GM21576 (cell line): ENCODE measurements at regions not wholly inside any gene's neighbourhood (a gene's known extent, or its start where the extent isn't known, plus 50 kb on each side); places are given as distances from the start of the nearest gene placed in this dataset.

ENCODE experiments used
- ATAC-seq: cut with Tn5 transposase; IDR thresholded peaks from one replicate; pipeline ENCODE4 v1.9.1; 2021; ENCODE audit warnings: mild to moderate bottlenecking, moderate library complexity; ENCODE audit not compliant: unreplicated experiment

DNA sequence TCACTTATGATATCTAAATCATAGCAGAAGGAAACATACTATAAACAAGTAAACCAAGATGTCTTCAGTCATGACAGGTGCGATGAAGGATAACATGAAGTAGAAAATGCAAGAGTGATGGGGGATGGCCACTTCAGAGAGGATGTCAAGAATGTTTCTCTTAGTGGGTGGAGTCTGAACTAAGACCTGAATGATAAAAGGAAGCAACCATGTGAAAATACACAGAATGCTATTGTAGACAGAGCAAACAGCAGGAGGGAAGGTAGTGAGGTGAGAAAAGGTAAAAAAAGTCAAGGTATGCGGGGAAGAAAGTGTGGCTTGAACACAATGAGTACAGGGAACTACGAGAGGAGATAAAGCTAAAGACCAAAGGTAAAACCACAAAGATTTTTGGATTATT lies 341.6 kb downstream of the FBXO15 start:
- ATAC-seq, result no peak

DNA sequence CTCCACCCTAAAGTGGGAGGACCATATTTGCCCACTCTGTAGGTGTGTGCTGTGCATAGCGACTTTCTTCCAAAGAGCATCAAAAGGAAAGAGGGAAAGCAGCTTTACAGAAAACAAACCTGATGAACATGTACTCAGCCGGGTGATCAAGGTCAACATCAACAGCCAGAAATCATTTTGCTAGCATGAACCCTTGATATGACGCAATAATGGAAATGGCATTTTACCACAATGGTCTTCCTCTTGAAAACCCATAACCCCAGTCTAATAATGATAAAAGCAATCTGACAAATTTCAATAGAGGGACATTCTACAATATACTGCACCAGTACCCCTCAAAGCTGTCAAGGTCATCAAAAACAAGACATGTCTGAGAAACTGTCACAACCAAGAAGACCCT lies 350.2 kb downstream of the FBXO15 start:
- no peak for ATAC-seq

DNA sequence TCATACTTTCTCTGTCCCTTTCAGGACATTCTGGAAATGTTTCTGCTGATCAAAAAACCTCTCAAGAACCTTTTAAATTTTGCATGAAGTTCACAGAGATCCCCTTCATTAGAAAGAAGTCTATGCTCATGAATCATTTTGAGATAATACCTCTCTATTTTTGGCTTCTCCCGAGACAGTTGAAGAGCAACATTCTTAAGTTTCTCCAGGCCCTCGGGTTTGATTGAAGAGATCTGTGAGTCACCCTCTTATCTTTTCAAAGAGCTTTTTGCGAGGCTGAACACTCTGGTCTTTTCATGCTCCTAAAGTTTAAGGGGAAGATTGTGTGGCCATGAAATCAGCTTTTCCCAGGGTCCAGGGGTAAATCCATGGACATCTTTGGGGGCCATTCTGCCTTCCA lies 354.2 kb downstream of the FBXO15 start:
- no peak for ATAC-seq

DNA sequence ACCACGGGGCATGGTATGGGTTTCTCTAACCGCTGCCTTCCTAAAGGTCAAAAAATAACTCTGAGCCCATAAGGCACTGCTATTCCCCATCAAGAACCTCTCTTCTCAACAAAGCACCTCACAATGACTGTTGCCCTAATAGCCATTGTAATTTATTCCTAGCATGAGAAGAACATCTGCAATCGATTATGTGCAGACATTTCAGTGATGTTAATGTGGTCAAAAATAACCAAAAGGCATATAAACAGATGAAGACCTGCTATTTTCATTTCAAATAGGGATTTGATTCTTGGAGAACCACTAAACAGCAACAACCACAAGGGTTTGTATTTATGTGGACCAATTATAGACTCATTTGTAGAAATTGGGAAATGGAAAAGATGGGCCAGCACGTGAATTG lies 356.6 kb downstream of the FBXO15 start:
- no peak for ATAC-seq

DNA sequence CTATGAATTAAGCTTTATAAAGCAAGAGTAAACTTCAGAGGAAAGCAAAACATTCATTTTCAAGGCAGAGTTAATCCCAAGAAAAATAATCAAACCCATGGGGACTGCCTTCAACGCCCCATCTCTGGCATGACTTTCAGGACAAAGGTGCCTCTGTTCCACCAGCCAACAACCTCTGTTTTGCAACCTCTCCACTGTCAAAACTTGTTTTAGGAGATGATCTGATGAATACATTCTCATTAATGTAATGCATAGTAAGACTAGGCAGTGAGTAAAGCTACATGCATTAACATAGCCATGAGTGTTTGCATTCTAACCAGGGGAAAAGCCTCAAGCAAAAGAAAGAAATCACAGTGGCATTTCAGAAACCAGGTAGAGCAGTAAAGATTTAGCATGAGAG lies 357.0 kb downstream of the FBXO15 start:
- ATAC-seq, result no peak

DNA sequence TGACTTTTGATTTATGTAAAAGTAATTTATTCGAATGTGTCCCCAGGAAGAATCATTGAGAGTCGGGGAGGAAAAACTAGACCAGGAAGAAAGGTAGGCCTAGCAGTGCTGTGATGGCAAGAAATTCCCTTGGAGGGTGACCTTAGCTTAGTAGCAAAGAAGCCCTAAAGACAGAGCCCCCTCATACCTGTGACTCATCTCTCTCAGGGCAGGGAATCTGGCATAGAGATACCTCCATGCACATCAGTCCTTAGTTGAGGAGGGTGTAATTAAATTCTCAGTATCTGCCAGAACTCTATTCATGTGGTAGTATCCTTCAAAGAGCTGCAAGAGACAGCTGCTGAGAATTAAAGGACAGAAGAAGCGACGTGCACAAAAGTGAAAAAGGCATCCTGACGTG lies 360.3 kb downstream of the FBXO15 start:
- ATAC-seq, result no peak

DNA sequence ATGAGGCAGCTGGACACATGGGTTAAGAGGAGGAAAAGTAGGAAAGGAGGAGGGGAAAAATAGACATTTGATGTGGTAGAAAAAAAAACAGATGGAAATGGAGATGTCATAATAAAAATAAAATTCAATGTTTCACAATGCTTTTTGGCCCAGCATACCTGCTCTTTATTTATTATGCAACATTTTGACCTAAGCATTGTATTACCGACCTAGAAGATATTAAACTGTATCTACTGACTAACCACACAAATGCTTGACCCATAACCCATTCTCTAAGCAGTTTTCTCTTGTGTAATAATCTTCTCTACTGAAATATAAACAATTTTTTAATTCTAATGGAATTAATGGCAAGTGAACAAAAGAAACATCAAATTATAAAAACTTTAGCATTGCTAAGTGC lies 362.3 kb downstream of the FBXO15 start:
- no peak for ATAC-seq

DNA sequence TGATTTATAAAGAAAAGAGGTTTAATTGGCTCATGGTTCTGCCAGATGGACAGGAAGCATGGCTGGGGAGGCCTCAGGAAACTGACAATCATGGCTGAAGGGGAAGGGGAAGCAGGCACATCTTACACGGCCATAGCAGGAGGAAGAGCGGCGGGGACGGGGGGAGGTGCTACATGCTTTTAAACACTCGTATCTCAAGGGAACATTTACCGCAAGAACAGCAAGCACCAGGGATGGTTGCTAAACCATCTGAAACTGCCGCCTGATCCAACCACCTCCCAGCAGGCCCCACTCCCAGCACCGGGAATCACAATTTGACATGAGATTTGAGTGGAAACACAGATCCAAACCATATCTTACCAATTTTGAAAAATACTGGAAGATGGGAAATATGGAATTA lies 362.8 kb downstream of the FBXO15 start:
- ATAC-seq, result no peak

DNA sequence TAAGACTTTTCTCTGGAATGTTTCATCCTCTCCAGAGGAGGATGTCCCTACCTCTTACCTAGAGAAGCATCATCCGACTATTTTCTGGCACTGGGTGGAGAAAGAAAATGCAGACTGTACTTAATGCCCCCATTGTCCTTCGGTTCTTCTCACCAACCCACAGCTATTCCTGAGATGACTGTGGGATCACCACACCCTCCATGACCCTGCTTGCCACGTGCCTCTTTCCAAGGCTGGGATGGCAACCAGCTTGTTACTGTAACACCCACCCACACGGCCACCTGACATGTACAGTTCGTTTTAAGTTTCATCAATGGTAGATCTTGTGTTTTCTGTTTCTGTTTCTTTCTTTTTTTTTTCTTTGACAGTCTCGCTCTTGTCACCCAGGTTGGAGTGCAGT lies 365.2 kb downstream of the FBXO15 start:
- ATAC-seq, result no peak

DNA sequence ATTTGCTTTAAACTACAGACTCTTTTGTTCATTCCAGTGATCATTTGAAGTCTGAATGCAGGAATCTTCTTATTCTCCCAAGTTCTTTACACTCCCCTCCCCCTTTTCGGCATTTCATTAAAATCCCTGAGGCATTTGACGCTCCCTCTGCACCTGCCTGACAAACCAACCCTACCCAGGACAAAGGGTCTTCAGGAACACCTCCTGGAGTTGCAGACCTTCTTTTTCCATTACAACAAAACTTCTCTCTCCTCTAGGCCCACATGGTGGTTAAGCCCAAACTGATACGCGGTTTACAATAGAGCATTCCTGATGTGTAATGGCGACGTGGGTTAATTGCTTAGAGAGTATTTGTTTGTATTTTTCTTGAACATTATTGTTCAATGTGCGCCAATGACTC lies 367.4 kb downstream of the FBXO15 start:
- no peak for ATAC-seq

DNA sequence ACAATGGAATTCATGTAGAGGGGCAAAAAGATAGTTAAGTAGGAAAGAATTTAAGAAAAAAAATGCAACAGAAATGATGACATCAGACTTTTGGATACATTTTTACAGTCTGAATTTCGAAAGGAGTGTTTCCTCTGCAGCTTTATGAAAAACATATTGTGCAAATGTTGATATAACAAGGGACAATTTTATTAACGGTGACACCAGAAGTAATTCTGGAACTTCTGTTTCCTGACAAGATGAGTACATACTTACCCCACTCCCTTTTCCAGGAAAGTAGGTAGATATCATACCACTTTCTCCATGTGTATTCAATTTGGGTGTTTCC lies 369.6 kb downstream of the FBXO15 start:
- ATAC-seq, result no peak

DNA sequence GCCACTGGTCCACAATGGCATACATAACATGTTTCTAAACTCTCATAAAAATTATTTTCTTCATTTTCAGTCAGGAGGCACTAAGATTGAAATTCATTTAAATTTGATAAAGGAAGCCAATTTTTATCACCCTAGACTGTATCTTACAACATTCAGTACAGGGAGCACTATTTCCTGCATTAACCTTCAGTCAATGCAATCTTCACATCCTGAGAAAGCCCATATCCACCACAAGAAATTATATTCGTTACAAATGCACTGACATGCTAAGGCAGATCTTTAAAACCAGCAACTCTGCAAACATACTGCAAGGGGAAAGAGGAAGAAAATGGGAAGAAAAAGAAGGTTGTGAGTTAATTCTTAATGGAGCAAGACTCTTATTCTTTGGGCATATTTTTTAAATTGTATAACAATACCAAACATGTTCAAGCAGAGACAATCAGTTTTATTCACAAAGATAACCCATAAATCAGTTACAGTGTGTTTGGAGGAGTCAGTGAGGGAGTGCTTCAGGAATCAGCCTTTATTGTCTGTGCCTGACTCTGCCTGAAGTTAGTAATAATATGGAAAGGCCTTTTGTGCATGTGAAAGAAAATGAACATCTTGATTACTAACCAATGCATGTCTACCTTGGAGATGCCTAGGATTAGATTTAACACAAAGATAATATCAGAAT lies 370.1 kb downstream of the FBXO15 start:
- ATAC-seq, result no peak

DNA sequence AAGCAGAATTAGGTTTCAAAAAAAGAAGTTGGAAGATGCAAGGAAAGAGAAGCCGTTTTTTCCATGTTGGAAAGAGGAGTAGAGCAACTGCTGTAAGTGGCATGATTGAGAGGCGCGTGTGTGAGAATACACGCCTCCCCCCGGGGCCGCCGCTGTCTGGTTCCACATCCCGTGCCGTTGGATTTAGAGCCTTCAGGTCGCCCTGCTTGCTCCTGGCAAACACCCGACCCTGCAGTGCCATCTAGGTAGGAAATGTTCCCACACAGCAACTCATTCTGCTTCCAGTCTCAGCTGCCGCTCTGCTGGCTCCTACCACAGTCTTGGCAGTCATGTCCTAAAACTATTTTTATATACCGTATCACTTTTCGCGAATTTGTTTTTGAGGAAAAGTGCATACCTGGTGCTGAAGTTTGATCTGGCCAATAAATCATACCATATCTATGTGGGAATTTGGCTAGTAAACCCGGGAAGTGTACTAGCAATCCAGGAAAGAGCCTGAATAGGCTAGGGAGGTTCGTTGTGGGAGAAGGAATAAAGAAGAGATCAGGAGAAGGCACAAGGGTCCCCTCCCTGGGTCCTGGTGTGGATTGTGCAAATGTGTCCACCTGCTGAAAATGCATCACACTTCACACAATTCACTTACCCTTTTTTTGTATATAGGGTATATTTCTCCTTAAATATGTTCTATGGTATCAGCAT lies 372.7 kb downstream of the FBXO15 start:
- no peak for ATAC-seq

DNA sequence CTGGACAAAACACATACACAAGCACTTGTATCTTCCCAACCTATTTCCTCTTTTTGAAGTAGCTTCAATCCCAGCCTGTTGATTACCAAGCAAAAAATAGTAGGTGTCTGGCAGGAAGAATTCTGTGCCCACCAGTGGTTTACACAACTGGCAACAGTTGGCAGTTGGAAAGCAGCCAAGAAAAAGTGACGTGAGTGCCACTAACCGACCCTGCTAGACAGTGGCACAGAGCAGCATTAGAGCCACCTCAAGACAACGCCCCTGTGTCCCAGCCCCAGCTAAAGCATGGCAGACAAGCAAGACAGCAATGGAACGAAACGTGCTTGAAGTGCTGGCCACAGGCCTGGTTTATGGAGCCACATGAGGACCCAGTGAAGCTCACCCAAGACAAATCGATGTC lies 379.6 kb downstream of the FBXO15 start:
- ATAC-seq, result no peak

DNA sequence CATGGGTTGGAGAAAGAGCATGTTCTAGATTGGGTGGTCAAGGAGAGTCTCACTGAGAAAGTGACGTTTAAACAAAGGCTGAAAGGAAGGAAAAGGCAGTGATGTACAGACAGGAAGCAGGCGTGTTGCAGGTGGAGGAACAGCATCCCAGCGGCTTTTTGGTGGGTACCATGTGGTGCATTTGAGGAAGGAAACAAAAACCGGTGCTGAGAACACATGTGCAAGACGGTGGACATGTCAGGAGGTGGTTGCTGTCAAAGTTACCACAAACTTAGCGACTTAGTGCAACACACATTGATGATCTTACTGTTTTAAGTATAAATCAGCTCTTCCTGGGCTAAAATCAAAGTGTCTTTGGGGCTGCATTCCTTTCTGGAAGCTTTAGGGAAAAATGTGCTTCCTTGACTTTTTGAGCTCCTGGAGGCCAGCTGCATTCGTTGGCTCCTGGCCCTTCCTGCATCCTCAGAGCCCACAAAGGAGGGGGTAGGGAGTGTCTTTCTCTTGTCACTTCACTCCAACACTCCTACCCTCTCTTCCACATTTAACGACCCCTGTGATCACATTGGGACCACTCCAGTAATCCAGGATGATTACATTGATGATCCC lies 380.6 kb downstream of the FBXO15 start:
- ATAC-seq, result no peak

DNA sequence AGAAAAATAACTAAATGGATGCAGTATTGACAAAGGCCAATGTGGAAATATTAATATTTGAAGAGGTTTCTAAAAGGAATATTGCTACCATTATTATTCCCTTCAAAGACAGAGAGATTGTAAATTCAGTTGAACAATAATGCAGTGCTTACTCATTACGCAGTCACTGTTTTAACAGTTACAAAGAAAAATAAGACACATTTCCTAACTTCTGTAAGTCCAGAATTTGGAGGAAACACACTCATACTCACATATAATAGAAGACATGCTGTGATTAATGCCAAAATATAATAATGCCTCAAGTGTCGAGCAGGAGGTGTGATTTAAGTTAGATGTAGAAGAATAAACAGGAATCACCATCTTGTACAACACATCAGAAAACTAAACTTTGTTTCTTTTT lies 389.2 kb downstream of the FBXO15 start:
- ATAC-seq, result no peak

DNA sequence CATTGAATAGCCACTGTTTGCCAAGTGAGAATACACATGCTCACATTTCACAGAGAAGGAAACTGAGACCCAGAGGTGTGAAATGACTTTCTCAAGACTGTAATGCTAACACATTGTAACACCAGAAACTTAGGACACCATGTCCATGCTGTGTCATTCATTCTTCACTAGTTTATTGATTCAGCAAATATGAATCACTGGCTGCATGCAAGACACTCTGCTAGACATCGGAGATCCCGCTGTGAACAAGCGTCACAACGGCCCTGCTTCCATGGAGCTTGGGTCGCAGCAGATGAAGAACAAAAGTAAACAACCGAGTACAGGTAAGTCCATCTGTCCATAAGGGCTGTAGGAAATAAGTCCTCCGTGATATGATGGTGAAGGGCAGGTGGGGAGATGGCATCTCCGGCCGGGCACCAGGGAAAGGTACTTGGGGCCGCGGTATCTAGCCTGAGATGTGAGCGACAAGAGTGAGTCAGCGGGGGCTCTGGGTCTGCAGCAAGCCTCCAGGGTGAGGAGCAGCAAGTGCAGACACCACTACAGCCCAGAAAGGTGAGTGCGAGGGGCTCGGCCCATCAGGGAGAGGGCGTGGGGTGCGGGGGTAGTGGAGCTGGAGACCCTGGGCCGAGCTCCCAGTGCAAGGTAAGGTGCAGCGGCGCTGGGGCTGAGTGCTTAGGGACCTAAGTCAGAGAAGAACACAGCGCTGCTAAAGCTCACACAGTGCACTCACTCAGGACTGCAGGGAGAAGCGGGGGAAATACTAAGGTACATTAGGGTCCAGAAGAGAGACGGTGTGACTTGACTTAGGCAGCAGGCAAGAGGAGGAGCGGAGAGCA lies 391.2 kb downstream of the FBXO15 start:
- ATAC-seq, result no peak

DNA sequence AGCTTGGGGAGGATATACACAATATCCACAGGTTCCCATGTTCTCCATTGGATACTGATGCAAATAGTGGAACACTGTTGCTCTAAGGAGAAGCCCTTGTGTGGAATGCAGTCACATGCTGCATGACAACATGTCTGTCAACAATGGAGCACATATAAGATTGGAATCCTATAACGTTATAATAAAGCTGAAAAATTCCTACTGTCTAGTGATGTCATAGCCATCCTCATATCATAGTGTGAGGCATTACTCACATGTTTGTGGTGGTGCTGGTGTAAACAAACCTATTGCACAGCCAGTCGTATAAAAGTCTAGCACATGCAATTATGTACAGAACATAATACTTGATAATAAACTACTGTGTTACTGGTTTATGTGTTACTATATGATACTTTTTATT lies 394.7 kb downstream of the FBXO15 start:
- ATAC-seq, result no peak

DNA sequence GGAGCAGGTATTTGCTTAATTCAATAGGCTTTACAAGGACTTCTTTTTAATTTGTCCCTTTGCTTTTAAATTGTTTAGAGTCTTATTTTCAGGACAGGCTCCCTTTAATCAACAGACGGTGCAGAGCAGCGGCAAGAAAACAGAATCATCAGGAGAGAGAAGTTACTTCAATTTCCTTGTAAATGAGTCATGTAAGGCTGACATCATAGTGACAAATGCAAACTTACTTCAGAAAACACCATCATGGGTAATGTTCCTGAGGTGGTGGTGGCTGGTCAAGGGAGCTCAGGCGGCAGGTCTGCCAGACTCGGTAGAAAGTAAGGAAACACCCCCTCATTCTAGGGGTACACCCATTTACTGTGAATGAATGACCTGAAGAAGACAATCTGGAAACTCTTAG lies 395.1 kb downstream of the FBXO15 start:
- no peak for ATAC-seq

DNA sequence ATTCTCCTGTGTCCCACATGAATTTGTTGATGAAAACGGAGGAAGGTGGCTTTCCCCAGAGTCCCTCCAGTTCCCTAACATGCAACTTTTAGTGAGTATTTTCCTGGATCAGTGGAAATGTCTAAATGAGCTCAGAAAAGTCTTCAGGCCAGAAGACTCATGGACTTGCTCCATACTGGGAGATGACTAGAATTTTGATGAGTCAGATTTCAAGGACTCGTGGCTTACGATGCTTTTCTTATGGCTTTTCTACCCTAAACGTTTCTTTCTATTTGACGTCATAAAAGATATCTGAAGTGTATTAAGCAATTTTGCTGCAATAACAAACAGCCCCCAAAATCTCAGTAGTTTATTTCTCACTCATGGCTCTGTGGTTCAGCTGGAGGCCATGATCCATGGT lies 397.6 kb downstream of the FBXO15 start:
- ATAC-seq, result no peak

DNA sequence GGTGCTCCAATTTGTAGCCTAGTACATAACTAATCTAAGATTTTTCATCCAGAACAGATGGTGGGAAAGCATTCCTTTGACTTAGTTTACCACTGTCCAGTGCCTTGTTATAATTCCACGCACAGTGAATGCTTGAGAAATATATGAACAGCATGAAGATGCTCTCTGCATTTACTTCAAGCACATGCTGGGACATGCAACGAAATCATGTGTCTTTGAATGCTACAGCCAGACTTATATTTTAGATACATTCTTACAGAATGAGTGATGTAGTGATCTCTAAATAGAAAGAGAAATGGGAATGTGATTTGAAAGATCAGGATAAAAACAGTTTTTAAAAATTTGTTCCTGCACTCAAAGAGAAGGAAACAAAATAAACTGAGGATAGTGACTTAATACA lies 398.3 kb downstream of the FBXO15 start:
- ATAC-seq, result no peak

DNA sequence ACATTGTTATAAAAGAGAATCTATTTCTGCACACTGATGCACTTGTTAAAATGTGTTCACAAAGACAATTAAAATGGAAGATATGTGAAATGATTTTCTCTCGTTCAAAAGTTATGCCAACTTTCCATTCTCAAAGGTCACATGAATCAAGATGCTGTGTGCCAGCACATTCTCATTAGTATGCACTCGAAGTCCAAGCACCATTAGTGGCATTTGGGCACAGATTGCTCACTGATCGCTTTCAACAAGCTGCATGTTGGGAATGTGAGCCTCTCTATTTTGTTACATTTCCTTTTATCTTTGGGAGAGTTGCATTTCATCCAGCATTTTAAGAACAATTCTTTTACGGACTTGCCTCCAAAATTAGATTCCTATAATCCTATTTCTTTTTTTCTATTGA lies 398.9 kb downstream of the FBXO15 start:
- ATAC-seq, result no peak
